GM19397 (cell line): ENCODE measurements at regions not wholly inside any gene's neighbourhood (a gene's known extent, or its start where the extent isn't known, plus 50 kb on each side); places are given as distances from the start of the nearest gene placed in this dataset.

Source experiments
- ATAC-seq: cut with Tn5 transposase; IDR thresholded peaks from one replicate; pipeline ENCODE4 v1.9.1; 2021; ENCODE audit warnings: mild to moderate bottlenecking, moderate library complexity; ENCODE audit not compliant: unreplicated experiment

DNA sequence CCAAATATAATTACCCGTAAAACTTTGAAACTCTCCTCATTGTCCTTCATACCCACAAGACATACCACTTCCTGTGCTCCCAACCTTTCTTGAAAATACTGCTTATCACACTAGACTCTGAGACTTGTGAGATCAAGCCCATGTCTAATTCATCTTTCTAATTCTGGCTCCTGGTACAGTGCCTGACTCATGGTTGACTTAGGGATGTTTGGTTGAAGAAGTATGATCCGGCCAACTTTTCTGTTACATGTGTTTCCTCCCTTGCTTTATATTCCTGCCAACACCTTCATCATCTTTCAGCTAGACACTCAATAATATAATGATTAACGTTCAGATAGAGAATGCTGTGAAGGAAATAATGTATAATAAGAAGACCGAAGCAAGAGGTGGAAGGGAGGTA lies 58.2 kb downstream of the MEX3B start:
- ATAC-seq = no peak

- ATAC-seq = no peak
Observed at GRCh38 chr15:81983497-81983896, 62.3 kb downstream of the MEX3B start.

DNA sequence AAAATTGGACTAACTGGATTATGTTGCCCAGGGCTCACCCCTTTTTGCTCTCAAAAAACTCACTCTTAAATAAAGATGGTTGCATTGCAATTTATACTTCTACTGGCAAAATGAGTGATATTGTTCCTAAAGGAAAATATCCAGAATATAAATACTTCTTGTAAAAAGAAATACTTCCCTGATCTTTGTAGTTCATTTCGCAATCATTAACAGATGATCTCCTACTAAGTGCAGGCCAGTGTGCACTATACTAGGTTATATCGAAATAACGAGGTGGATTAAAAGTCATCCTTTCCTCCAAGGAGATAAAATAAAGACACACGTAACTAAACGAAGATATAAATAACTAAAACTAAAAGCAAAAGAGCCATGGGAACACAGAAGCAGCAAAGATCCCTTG lies 63.0 kb downstream of the MEX3B start:
- ATAC-seq = no peak

DNA sequence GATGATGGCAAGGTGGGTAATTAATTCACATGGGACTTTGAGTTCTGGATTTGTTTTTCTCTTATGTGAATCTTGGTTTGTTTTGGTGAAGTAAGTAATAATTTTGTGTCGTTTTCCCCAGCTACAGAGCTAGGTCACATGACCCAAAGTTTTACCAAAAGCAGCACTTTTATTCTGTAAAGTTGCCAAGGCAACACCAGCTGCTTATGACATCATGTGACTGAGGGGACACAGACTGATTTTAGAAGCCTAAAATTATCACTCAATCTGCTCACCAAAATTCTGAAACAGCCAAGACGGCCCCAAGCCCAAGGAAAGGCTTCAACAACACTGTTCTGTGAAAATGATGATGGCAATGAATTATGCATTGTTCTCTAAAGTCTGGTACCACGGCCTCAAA lies 63.9 kb downstream of the MEX3B start:
- ATAC-seq = no peak

GRCh38 chr15:81977464-81977863 lies 68.4 kb downstream of the MEX3B start:
- no peak for ATAC-seq

GRCh38 chr15:81968691-81969090 lies 77.1 kb downstream of the MEX3B start:
- no peak for ATAC-seq

DNA sequence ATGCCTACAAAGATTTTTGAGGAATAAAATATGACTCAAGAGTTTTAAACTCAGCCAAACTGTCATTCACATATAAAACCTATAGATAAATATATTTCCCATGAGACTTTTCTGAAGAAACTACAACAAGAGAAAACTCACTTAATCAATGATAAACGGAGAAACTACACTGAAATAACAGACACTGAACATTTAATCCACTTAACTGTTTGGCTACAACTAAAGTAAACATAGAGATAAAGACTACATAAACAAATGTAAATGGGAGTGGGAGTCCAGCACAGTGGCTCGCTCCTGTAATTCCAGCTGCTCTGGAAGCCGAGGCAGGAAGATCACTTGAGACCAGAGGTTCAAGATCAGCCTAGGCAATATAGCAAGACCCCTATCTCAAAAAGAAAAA lies 79.2 kb downstream of the MEX3B start:
- no peak for ATAC-seq

DNA sequence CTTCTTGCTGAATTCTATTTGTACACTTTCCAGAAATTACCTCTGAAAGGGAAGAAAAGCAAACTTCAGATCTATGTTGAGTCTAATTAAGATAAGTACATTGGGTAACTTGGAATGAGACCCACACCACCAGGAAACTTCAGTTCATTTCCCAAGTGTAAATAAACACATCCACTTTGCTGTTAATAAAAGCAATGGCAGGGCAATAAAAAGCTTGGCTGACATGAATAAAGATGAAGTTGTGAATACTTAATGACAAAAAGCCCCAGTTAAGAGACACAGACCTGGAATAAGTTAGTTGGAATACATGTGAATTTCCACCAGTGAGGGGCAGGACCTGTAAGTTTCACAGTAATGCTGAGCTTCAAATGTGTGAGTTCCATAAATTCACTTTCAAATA lies 83.3 kb downstream of the MEX3B start:
- no peak for ATAC-seq

- ATAC-seq = no peak
Observed at GRCh38 chr15:81959196-81959595, 86.6 kb downstream of the MEX3B start.

GRCh38 chr15:81957698-81958097 lies 88.1 kb downstream of the MEX3B start:
- no peak for ATAC-seq

GRCh38 chr15:81955382-81956062 lies 90.3 kb downstream of the MEX3B start:
- ATAC-seq = no peak

DNA sequence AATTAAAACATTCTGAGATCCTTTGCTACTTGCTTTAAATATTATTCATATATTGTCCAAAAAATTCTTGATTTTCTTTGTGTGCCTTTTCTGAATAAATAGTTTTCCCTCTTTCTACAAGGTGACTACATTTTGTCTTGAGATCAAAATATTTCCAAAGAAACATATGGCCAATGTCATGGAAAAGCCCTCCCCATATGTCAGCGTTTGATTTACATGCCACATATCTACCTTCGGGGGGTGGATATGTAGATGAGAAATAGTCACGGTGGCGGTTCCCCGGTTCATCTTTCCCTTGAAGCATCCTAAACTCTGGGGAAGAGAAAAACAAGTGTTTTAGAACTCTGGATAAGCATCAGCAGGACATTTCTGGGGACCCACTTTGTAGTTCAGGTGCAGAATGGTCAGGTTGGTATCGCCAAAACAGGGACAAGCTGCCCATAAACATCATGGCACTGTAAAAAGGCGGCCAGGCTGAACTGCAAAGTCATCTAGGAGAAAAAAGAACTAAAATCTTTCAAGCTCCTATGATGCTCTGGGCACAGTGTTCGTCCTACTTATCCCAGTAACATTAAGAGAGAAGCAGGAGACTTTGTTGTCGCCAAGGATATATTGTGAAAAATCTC lies 91.5 kb downstream of the MEX3B start:
- no peak for ATAC-seq

GRCh38 chr15:81950841-81951414 lies 94.9 kb downstream of the MEX3B start:
- no peak for ATAC-seq

DNA sequence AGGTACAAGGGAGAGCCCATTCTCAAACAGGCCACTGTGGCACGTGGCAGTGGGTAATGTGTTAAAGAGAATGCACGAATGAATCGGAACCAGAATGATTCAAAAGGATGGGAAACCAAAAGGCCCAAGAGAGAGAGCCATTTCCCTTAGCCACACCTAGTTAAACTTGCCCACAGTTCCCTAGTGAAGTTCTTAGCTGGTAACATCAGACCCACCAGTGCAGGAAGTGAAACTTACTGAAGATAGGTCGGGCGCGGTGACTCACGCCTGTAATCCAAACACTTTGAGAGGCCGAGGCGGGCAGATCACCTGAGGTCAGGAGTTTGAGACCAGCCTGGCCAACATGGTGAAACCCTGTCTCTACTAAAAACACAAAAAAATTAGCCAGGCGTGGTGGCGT lies 97.1 kb downstream of the MEX3B start:
- ATAC-seq = no peak

DNA sequence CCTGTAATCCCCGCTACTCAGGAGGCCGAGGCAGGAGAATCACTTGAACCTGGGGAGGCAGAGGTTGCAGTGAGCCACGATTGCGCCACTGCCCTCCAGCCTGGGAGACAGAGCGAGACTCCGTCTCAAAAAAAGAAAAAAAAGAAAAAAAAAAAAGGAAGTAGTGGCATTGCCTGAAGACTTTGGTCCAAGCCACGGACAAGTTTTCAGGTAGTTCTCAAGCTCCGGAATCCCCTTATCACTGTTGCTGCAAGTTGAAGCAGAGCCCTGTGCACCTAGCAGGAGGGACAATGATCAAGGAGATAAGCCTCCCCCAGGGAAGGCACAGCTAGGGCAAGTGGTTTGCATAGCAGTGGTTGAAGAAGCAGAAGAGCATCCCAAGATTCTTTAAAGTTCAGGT lies 97.6 kb downstream of the MEX3B start:
- ATAC-seq = no peak

DNA sequence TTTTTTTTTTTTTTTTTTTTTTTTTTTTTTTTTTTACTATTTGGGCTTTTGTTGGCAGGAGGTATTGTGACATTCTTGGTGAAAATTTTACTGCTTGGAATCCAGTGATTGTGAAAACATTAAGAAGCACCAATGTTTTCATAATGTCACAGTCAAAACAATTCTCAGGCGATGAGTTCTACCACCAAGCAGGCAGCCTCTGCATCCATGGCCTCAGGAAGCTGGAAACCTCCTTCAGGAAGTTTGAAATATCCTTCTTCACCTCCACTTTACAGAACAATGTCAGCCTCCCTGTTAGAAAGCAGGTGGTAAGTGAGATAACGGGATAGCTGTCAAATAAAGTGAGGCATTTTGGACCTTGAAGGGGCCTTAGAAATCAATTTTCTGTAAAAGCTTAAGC lies 98.3 kb downstream of the MEX3B start:
- ATAC-seq = no peak

DNA sequence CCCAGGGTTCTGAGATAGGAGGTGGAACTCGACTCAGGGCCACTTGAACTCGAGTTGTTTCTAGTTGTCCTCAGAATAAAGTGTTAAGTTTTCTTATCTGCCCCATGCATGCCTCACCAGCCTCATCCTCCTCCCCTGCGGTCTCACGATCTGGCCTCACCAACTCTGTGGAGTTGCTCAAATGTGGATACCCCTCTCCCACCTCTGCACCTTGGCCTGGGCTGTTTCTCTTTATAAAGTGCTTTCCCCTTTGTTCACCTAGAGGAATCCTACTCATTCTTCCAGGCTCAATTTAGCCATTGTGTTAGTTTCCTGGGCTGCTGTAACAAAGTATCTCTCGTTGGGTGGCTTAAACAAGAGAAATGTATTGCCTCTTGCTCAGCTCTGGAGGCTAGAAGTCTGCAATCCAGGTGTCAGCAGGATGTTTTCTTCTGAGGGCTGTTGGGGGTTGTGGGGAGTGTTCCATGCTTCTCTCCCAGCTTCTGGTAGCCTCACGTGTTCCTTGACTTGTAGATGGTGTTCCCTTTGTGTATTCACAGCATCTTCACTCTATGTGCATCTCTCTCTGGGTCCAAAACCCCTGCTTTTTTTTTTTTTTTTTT lies 100.7 kb downstream of the MEX3B start:
- no peak for ATAC-seq

DNA sequence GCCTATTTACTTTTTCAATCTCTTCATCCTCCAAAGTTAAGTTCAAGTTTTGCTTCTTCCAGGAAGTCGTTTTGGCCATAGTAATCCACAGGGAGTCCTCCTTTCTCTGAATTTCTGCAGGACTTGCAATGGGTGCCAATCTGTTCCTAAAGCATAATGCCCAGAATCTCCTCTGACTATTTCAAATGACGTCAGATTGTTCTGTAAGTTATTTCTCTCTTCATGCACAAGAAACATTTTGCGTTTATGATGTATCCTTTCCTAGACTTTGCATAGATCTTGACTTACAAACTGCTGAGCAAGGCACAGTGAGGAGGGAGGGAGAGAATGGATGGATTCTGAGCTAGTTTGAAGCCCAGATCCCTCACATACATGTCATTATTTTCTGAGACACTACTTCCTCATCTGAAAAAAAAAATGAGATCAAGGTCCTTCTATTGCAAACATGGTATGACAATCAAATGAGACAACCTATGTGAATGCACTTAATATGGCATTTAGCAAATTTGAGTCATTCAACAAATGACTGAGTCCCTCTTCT lies 103.1 kb downstream of the MEX3B start:
- ATAC-seq = no peak

DNA sequence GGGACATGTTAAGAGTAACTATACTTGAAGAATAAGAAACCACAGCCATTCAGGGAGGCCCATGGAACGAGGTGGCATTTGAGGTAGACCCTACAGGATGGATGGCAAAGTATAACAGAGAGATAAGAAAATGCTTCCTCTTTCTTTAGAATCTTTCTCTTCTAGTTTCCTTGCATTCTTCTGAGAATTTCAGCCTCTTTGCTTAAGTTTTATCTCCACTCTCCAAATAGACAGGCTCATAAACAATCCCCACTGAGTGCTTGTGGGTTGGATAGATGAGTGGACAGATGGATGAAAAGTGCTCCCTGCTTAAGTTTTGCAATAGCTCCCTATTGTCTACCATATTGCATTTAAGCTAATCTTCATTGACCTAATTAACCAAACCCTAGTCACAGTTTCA lies 103.7 kb downstream of the MEX3B start:
- no peak for ATAC-seq

DNA sequence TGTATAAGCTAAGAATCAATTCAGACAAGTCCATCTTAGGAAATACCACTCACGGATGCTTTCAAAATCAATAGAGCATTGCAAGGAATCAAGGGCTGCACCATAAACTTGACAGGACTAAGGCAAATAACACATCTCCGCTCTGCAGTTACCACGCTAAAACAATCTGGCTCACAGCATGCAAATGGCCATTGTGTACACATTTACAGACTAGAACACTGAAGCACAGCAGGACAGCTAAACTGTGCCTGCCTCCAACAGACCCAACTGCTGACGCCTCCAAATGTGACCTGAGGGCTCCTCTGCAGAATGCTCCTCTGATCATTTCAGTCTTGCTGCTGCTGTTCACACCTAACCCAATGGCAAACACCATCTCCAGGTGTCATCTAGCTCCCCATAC lies 104.3 kb downstream of the MEX3B start:
- ATAC-seq = no peak

DNA sequence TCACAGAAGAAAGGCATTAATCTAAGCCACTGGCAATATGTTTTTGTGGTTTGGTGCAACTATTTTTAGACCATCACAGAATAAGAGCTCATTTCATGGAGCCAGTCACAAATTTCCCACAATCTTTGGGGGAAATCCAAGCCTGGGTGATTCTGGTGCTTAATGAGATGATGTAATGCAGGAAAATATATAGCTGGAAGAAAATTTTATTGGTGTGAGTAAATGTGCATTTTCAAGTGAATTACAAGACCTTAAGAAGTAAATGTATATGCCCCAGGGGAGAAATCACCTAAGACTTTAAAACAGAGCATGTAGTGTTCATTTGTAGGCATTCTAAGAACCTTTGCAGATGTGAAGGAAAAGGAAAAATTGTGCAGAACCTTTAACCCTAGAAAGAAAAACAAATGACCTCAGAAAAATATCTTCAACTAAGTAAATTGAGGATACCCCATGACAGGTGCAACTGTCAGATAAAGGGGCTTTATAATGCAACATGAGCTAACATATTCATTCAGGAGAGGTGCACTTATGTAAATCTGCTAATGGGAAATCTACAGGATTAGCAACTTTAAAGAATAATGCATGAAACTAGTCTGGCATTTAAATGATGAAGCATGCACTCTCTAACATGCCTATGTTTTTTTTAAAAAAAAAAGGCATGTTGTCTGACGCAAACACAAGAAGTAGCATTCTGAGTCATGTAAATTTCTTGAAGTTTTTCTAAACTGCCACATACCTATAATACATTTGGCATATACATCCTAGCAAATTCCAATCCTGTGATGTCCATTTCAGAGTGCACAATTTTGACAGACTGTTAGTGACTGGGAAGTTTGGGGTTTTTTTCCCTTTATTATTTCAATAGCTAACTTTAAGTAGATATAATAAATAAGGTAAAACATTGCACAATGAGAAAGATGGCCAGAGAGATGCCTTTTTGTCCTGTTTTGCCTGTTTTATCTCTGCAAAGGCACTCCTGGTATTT lies 105.1 kb downstream of the MEX3B start:
- ATAC-seq = no peak
